ENCODE measurements at regions not wholly inside any gene's neighbourhood (a gene's known extent, or its start where the extent isn't known, plus 50 kb on each side); places are given as distances from the start of the nearest gene placed in this dataset.

GRCh38 chr3:124438813-124439212, 291.4 kb upstream of the UMPS start:
- Histone ChIP-seq H2AFZ (ENCODE audit: low read length) (no peak overlapping the region), H3K36me3 (ENCODE audit: insufficient read depth, low read length) (no peaks in the 10 kb centered on the region), H3K9me3 (ENCODE audit: low read depth, low read length) (no peaks in the 10 kb centered on the region), H3K4me2 (ENCODE audit: insufficient read depth, low read length) (no peak overlapping the region), H3K79me2 (ENCODE audit: insufficient read depth, low read length) (no peaks in the 10 kb centered on the region), H3K27me3 (ENCODE audit: insufficient read depth, low read length) (no peaks in the 10 kb centered on the region), H3K4me3 (ENCODE audit: insufficient read depth, low read length) (no peak overlapping the region), H3K4me1 (ENCODE audit: insufficient read depth, low read length) (no peaks in the 10 kb centered on the region), H4K20me1 (ENCODE audit: insufficient read depth, low read length) (no peaks in the 10 kb centered on the region), H3K27ac (ENCODE audit: low read depth, low read length) (no peak overlapping the region)
- DNase-seq (ENCODE audit: insufficient read length, low spot score, missing footprints): no peak
- TF ChIP-seq, protein P1, sequence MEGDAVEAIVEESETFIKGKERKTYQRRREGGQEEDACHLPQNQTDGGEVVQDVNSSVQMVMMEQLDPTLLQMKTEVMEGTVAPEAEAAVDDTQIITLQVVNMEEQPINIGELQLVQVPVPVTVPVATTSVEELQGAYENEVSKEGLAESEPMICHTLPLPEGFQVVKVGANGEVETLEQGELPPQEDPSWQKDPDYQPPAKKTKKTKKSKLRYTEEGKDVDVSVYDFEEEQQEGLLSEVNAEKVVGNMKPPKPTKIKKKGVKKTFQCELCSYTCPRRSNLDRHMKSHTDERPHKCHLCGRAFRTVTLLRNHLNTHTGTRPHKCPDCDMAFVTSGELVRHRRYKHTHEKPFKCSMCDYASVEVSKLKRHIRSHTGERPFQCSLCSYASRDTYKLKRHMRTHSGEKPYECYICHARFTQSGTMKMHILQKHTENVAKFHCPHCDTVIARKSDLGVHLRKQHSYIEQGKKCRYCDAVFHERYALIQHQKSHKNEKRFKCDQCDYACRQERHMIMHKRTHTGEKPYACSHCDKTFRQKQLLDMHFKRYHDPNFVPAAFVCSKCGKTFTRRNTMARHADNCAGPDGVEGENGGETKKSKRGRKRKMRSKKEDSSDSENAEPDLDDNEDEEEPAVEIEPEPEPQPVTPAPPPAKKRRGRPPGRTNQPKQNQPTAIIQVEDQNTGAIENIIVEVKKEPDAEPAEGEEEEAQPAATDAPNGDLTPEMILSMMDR (IDR thresholded peaks at IDR 0.05; ENCODE audit: extremely low read depth, low read depth, low read length): no peak

- H4K20me1 ChIP-seq (ENCODE audit: insufficient read depth, low read length): no peaks in the 10 kb centered on the region
- no peak overlapping the region for H3K4me3 ChIP-seq (ENCODE audit: insufficient read depth, low read length)
- H3K36me3 ChIP-seq (ENCODE audit: insufficient read depth, low read length): no peaks in the 10 kb centered on the region
- H3K79me2 ChIP-seq (ENCODE audit: insufficient read depth, low read length): no peaks in the 10 kb centered on the region
- DNase-seq (ENCODE audit: insufficient read length, low spot score, missing footprints): no peak
- TF ChIP-seq, protein P1 (IDR thresholded peaks at IDR 0.05; ENCODE audit: extremely low read depth, low read depth, low read length): no peak
- no peaks in the 10 kb centered on the region for H3K27me3 ChIP-seq (ENCODE audit: insufficient read depth, low read length)
- no peak overlapping the region for H3K27ac ChIP-seq (ENCODE audit: low read depth, low read length)
- H3K9me3 ChIP-seq (ENCODE audit: low read depth, low read length): no peaks in the 10 kb centered on the region
- H3K4me2 ChIP-seq (ENCODE audit: insufficient read depth, low read length): no peak overlapping the region
- H2AFZ ChIP-seq (ENCODE audit: low read length): no peak overlapping the region
- no peaks in the 10 kb centered on the region for H3K4me1 ChIP-seq (ENCODE audit: insufficient read depth, low read length)
Measured at GRCh38 chr3:124439603-124440002, 290.6 kb upstream of the UMPS start.

DNA sequence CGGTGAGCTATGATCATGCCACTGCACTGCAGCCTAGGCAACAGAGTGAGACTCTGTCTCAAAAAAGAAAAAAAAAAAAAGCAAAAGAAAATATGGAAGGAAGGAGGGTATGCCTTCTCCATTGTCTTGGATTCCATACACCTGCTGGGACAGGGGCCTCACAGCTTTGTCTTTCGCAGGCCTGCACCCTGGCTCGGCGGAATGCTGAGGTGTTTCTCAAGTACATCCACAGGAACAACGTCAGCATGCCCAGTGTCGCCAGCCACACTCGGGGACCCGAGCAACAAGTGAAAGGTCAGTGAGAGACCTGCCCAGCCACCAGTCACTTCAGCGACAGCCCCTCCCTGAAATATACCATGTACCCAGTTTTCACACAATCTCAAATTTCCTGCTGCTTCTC, 288.5 kb upstream of the UMPS start:
- H3K79me2 ChIP-seq (ENCODE audit: insufficient read depth, low read length): no peaks in the 10 kb centered on the region
- no peak overlapping the region for H3K27ac ChIP-seq (ENCODE audit: low read depth, low read length)
- no peaks in the 10 kb centered on the region for H3K36me3 ChIP-seq (ENCODE audit: insufficient read depth, low read length)
- no peak for DNase-seq (ENCODE audit: insufficient read length, low spot score, missing footprints)
- H3K27me3 ChIP-seq (ENCODE audit: insufficient read depth, low read length): peaks cover 11% of the 10 kb centered on the region
- H2AFZ ChIP-seq (ENCODE audit: low read length): no peak overlapping the region
- TF ChIP-seq, protein P1 (IDR thresholded peaks at IDR 0.05; ENCODE audit: extremely low read depth, low read depth, low read length): no peak
- no peaks in the 10 kb centered on the region for H3K9me3 ChIP-seq (ENCODE audit: low read depth, low read length)
- no peak overlapping the region for H3K4me3 ChIP-seq (ENCODE audit: insufficient read depth, low read length)
- no peak overlapping the region for H3K4me2 ChIP-seq (ENCODE audit: insufficient read depth, low read length)
- H4K20me1 ChIP-seq (ENCODE audit: insufficient read depth, low read length): no peaks in the 10 kb centered on the region
- no peaks in the 10 kb centered on the region for H3K4me1 ChIP-seq (ENCODE audit: insufficient read depth, low read length)

DNA sequence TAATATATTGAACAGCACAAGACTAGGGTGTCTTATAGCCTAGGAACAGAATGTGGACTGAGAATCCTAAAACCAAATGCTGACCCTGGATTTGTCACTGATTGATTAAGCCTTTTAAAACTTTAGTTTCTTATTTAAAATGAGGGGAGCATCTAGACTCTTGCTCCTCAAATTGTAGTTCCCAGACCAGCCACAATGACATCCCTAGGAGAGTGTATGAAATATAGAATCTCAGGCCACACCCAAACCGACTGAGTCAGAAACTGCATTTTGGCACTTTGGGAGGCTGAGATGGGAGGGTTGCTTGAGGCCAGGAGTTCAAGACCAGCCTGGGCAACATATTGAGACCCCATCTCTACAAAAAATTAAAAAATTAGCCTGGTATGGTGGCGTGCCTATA, 287.8 kb upstream of the UMPS start:
- H4K20me1 ChIP-seq (ENCODE audit: insufficient read depth, low read length): no peaks in the 10 kb centered on the region
- H3K4me2 ChIP-seq (ENCODE audit: insufficient read depth, low read length): no peak overlapping the region
- no peak for DNase-seq (ENCODE audit: insufficient read length, low spot score, missing footprints)
- H3K27me3 ChIP-seq (ENCODE audit: insufficient read depth, low read length): peaks cover 11% of the 10 kb centered on the region
- H3K27ac ChIP-seq (ENCODE audit: low read depth, low read length): no peak overlapping the region
- no peaks in the 10 kb centered on the region for H3K9me3 ChIP-seq (ENCODE audit: low read depth, low read length)
- no peaks in the 10 kb centered on the region for H3K36me3 ChIP-seq (ENCODE audit: insufficient read depth, low read length)
- no peaks in the 10 kb centered on the region for H3K79me2 ChIP-seq (ENCODE audit: insufficient read depth, low read length)
- no peaks in the 10 kb centered on the region for H3K4me1 ChIP-seq (ENCODE audit: insufficient read depth, low read length)
- TF ChIP-seq, protein P1 (IDR thresholded peaks at IDR 0.05; ENCODE audit: extremely low read depth, low read depth, low read length): no peak
- H3K4me3 ChIP-seq (ENCODE audit: insufficient read depth, low read length): no peak overlapping the region
- H2AFZ ChIP-seq (ENCODE audit: low read length): no peak overlapping the region
